WTC11 (cell line): ENCODE measurements at regions not wholly inside any gene's neighbourhood (a gene's known extent, or its start where the extent isn't known, plus 50 kb on each side); places are given as distances from the start of the nearest gene placed in this dataset.
A peak's percentile ranks its signal among the peaks of the same experiment; 100 is the strongest.
"Not testable (repeated sequence)": the region's sequence is repeated elsewhere in the genome, so short reads cannot be mapped to it uniquely, and the experiment has no call there.

Experiments used
- ATAC-seq: fragments of 200-7000 bp; cut with Tn5 transposase; 2 replicates; pipeline ENCODE4 v1.10.0; 2021; ENCODE audit warnings: mild to moderate bottlenecking, moderate library complexity
- CTCF ChIA-PET: fragments of 300-600 bp; sonication (Branson Sonifier 250); formaldehyde crosslinking; loops from one replicate; lab custom pipeline; 2021; ENCODE audit warnings: antibody characterized with exemption; lab: Charles Lee
- POLR2A ChIA-PET: fragments of 350-600 bp; sonication (Branson Sonifier 250); formaldehyde crosslinking; loops from one replicate; lab custom pipeline; 2021; ENCODE audit warnings: antibody characterized with exemption; lab: Charles Lee
- DNase-seq: peaks from one replicate; pipeline ENCODE4 v3.0.0; 2021; ENCODE audit warnings: low spot score
- H3K27ac Mint-ChIP-seq: 2 replicates; pipeline ENCODE4 v1.8.0; 2021; ENCODE audit warnings: mixed read lengths
- H3K27me3 Mint-ChIP-seq: 2 replicates; pipeline ENCODE4 v1.8.0; 2021; ENCODE audit warnings: low read depth, mild to moderate bottlenecking, moderate library complexity, mixed read lengths
- H3K36me3 Mint-ChIP-seq: 2 replicates; pipeline ENCODE4 v1.8.0; 2021; ENCODE audit warnings: mixed read lengths
- H3K4me1 Mint-ChIP-seq: 2 replicates; pipeline ENCODE4 v1.8.0; 2022; ENCODE audit warnings: mixed read lengths
- H3K4me3 Mint-ChIP-seq: 2 replicates; pipeline ENCODE4 v1.8.0; 2021; ENCODE audit warnings: mild to moderate bottlenecking, moderate library complexity, mixed read lengths
- H3K9me3 Mint-ChIP-seq: 2 replicates; pipeline ENCODE4 v1.8.0; 2021; ENCODE audit warnings: mixed read lengths
- CREB1 ChIP-seq: sonication (generic); formaldehyde crosslinking; IDR thresholded peaks from 2 replicates; pipeline ENCODE4 v1.8.0; 2023; ENCODE audit warnings: mild to moderate bottlenecking, missing genetic modification reagents
- FOXP1 ChIP-seq: sonication (generic); formaldehyde crosslinking; IDR thresholded peaks from 2 replicates; pipeline ENCODE4 v1.8.0; 2022; ENCODE audit warnings: missing genetic modification reagents, mild to moderate bottlenecking, moderate library complexity, borderline replicate concordance
- GRHL2 ChIP-seq: fragments of 250-450 bp; sonication (Bioruptor Pico); IDR thresholded peaks from 2 replicates; pipeline ENCODE4 v1.8.0; 2022; ENCODE audit warnings: mild to moderate bottlenecking, moderate library complexity; ENCODE audit not compliant: insufficient replicate concordance, severe bottlenecking
- GTF2I ChIP-seq: fragments of 250-450 bp; sonication (Bioruptor Pico); conservative IDR thresholded peaks from 2 replicates; pipeline ENCODE4 v1.4.0; 2021; ENCODE audit warnings: mild to moderate bottlenecking
- IRF2 ChIP-seq: sonication (generic); formaldehyde crosslinking; IDR thresholded peaks from 2 replicates; pipeline ENCODE4 v1.8.0; 2022; ENCODE audit warnings: low read depth, missing genetic modification reagents, borderline replicate concordance
- JAZF1 ChIP-seq: fragments of 250-450 bp; sonication (Bioruptor Pico); IDR thresholded peaks from 2 replicates; pipeline ENCODE4 v1.9.0; 2021; ENCODE audit warnings: moderate library complexity, mild to moderate bottlenecking, inconsistent platforms
- NR3C1 ChIP-seq: sonication (generic); formaldehyde crosslinking; conservative IDR thresholded peaks from 2 replicates; pipeline ENCODE4 v1.8.1; 2023; ENCODE audit warnings: low read depth, mild to moderate bottlenecking, missing genetic modification reagents
- RORB ChIP-seq: fragments of 250-450 bp; sonication (Bioruptor Pico); IDR thresholded peaks from 2 replicates; pipeline ENCODE4 v1.9.0; 2021; ENCODE audit warnings: mild to moderate bottlenecking
- TEAD1 ChIP-seq: sonication (generic); formaldehyde crosslinking; IDR thresholded peaks from 2 replicates; pipeline ENCODE4 v1.8.0; 2022; ENCODE audit warnings: mild to moderate bottlenecking, missing genetic modification reagents
- ZNF263 ChIP-seq: sonication (generic); formaldehyde crosslinking; IDR thresholded peaks from 2 replicates; pipeline ENCODE4 v1.8.1; 2022; ENCODE audit warnings: low read depth, mild to moderate bottlenecking, moderate library complexity, missing genetic modification reagents
- ZNF423 ChIP-seq: fragments of 250-450 bp; sonication (Bioruptor Pico); IDR thresholded peaks from 2 replicates; pipeline ENCODE4 v2.1.2; 2022; ENCODE audit warnings: mild to moderate bottlenecking, moderate library complexity
- ZNF671 ChIP-seq: fragments of 250-450 bp; sonication (Bioruptor Pico); IDR thresholded peaks from 2 replicates; pipeline ENCODE4 v1.8.0; 2021; ENCODE audit warnings: mild to moderate bottlenecking
- TF ChIP-seq, protein P1 (sequence below): sonication (generic); formaldehyde crosslinking; conservative IDR thresholded peaks from 2 replicates; pipeline ENCODE4 v1.8.1; 2023; ENCODE audit warnings: mild to moderate bottlenecking, low read depth, missing genetic modification reagents, moderate library complexity
- TF ChIP-seq, protein P2 (sequence below): sonication (generic); formaldehyde crosslinking; IDR thresholded peaks from 2 replicates; pipeline ENCODE4 v1.8.0; 2022; ENCODE audit warnings: mild to moderate bottlenecking, missing genetic modification reagents
- TF ChIP-seq, protein P3 (sequence below): sonication (generic); formaldehyde crosslinking; IDR thresholded peaks from 2 replicates; pipeline ENCODE4 v1.8.0; 2023; ENCODE audit warnings: missing genetic modification reagents, mild to moderate bottlenecking, borderline replicate concordance
- TF ChIP-seq, protein P4 (sequence below): fragments of 250-450 bp; sonication (Bioruptor Pico); IDR thresholded peaks from 2 replicates; pipeline ENCODE4 v1.9.0; 2021; ENCODE audit warnings: moderate library complexity, mild to moderate bottlenecking, inconsistent platforms, borderline replicate concordance
- TF ChIP-seq, protein P5 (sequence below): fragments of 250-450 bp; sonication (Bioruptor Pico); IDR thresholded peaks from 2 replicates; pipeline ENCODE4 v1.9.0; 2021; ENCODE audit warnings: mild to moderate bottlenecking

DNA sequence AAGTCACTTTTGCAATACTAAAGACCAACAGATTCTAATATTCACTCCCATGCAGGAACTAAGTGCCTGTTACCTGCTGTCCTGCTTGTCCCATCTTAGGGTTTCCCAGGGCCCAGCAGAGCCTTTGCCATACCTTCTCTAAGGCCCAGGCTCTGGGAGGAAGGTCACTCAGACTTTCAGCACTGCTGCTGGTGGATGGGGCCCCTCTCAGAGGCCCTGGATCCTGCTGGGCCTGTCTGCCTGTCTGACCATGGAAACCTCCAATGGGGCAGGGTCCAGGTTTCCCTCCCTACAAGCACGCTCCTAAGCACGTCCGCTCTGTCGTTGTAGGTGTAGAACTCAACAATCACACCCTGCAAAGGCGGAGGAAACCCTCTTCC is 75.1 kb downstream of the RRM2 start:
- H3K4me1 Mint-ChIP-seq, result no peaks in the 10 kb centered on the region
- no peak for ATAC-seq
- ChIA-PET POLR2A (no interaction called here), CTCF (no interaction called here)
- H3K36me3 Mint-ChIP-seq, result peaks cover 30% of the 10 kb centered on the region
- H3K27ac Mint-ChIP-seq, result no peak overlapping the region
- H3K4me3 Mint-ChIP-seq, result no peak overlapping the region
- peaks cover 15% of the 10 kb centered on the region for H3K9me3 Mint-ChIP-seq
- no peak for DNase-seq
- peaks cover 7% of the 10 kb centered on the region; the same call in 1 of the 2 replicates for H3K27me3 Mint-ChIP-seq
- TF ChIP-seq ZNF671 (CRISPR knock-in tag) (no peak), CREB1 (CRISPR knock-in tag) (no peak), NR3C1 (CRISPR knock-in tag) (no peak)
- TF ChIP-seq, protein P1, sequence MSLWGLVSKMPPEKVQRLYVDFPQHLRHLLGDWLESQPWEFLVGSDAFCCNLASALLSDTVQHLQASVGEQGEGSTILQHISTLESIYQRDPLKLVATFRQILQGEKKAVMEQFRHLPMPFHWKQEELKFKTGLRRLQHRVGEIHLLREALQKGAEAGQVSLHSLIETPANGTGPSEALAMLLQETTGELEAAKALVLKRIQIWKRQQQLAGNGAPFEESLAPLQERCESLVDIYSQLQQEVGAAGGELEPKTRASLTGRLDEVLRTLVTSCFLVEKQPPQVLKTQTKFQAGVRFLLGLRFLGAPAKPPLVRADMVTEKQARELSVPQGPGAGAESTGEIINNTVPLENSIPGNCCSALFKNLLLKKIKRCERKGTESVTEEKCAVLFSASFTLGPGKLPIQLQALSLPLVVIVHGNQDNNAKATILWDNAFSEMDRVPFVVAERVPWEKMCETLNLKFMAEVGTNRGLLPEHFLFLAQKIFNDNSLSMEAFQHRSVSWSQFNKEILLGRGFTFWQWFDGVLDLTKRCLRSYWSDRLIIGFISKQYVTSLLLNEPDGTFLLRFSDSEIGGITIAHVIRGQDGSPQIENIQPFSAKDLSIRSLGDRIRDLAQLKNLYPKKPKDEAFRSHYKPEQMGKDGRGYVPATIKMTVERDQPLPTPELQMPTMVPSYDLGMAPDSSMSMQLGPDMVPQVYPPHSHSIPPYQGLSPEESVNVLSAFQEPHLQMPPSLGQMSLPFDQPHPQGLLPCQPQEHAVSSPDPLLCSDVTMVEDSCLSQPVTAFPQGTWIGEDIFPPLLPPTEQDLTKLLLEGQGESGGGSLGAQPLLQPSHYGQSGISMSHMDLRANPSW (CRISPR knock-in tag), result no peak
- TF ChIP-seq, protein P2, sequence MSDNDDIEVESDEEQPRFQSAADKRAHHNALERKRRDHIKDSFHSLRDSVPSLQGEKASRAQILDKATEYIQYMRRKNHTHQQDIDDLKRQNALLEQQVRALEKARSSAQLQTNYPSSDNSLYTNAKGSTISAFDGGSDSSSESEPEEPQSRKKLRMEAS (CRISPR knock-in tag), result no peak

DNA sequence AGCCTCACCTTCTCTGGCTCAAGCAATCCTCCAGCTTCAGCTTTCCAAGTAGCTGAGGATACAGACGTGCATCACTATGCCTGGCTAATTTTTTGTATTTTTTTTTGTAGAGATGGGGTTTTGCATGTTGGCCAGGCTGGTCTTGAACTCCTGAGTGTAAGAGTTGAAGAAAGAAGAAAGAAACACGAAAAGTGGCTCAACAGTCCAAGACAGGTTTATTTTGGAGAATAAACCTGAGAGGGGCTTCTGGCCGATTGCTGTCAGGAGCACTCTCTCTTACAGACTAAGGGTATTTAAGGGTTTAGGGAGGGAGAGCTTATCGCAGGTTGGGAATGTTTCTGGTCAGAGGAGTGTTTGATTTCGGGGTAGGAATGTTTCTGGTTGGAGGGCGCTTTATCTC is 75.9 kb downstream of the RRM2 start:
- CTCF ChIA-PET, H3K27ac Mint-ChIP-seq, H3K4me3 Mint-ChIP-seq, ATAC-seq, H3K27me3 Mint-ChIP-seq, DNase-seq, POLR2A ChIA-PET, H3K4me1 Mint-ChIP-seq: not testable (repeated sequence)
- 0 out of 2 replicates have a peak, but pooled peaks have one; percentile 8 for TF ChIP-seq GTF2I (CRISPR knock-in tag)
- Mint-ChIP-seq H3K9me3 (peaks cover 15% of the 10 kb centered on the region), H3K36me3 (peaks cover 30% of the 10 kb centered on the region)

DNA sequence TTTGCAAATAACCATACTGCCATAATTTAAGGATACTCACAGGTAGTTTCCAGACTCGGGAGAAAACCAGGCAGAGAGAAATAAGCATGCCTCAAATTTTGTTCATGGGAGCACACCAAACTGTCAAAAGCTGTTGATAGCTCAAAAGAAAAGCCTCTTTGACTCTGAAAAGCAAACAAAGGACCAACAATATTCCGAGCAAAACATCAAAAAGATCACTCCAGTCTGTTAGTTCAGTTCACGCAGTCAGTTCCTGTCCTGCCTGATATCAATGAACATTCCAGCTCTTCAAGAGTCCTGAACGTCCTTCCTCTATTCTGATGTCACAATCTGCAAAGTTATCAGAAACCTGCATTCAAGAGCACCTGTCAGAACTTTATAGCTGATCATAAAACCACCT is 78.7 kb downstream of the RRM2 start:
- Mint-ChIP-seq H3K9me3 (peaks cover 15% of the 10 kb centered on the region), H3K27ac (no peak overlapping the region), H3K36me3 (peaks cover 29% of the 10 kb centered on the region), H3K4me1 (no peaks in the 10 kb centered on the region), H3K27me3 (peaks cover 7% of the 10 kb centered on the region; the same call in 1 of the 2 replicates), H3K4me3 (no peak overlapping the region)
- ATAC-seq, result no peak
- POLR2A ChIA-PET, result interaction anchor here (0.6 kb wide), 1 partner anchor 1061 kb away, joined by 3 read pairs; no protein-coding TSS in a partner anchor
- DNase-seq, result no peak
- CTCF ChIA-PET, result no interaction called here
- TF ChIP-seq, protein P3, sequence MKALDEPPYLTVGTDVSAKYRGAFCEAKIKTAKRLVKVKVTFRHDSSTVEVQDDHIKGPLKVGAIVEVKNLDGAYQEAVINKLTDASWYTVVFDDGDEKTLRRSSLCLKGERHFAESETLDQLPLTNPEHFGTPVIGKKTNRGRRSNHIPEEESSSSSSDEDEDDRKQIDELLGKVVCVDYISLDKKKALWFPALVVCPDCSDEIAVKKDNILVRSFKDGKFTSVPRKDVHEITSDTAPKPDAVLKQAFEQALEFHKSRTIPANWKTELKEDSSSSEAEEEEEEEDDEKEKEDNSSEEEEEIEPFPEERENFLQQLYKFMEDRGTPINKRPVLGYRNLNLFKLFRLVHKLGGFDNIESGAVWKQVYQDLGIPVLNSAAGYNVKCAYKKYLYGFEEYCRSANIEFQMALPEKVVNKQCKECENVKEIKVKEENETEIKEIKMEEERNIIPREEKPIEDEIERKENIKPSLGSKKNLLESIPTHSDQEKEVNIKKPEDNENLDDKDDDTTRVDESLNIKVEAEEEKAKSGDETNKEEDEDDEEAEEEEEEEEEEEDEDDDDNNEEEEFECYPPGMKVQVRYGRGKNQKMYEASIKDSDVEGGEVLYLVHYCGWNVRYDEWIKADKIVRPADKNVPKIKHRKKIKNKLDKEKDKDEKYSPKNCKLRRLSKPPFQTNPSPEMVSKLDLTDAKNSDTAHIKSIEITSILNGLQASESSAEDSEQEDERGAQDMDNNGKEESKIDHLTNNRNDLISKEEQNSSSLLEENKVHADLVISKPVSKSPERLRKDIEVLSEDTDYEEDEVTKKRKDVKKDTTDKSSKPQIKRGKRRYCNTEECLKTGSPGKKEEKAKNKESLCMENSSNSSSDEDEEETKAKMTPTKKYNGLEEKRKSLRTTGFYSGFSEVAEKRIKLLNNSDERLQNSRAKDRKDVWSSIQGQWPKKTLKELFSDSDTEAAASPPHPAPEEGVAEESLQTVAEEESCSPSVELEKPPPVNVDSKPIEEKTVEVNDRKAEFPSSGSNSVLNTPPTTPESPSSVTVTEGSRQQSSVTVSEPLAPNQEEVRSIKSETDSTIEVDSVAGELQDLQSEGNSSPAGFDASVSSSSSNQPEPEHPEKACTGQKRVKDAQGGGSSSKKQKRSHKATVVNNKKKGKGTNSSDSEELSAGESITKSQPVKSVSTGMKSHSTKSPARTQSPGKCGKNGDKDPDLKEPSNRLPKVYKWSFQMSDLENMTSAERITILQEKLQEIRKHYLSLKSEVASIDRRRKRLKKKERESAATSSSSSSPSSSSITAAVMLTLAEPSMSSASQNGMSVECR (CRISPR knock-in tag), result no peak
- no peak for TF ChIP-seq TEAD1 (CRISPR knock-in tag)
- TF ChIP-seq, protein P4, sequence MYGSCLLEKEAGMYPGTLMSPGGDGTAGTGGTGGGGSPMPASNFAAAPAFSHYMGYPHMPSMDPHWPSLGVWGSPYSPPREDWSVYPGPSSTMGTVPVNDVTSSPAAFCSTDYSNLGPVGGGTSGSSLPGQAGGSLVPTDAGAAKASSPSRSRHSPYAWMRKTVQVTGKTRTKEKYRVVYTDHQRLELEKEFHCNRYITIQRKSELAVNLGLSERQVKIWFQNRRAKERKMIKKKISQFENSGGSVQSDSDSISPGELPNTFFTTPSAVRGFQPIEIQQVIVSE, result no peak
- no peak for TF ChIP-seq CREB1 (CRISPR knock-in tag)
- TF ChIP-seq GRHL2 (CRISPR knock-in tag), result no peak
- no peak for TF ChIP-seq RORB (CRISPR knock-in tag)
- TF ChIP-seq, protein P1 (CRISPR knock-in tag), result no peak
- TF ChIP-seq FOXP1 (CRISPR knock-in tag), result no peak
- no peak for TF ChIP-seq ZNF423 (CRISPR knock-in tag)
- no peak for TF ChIP-seq ZNF263 (CRISPR knock-in tag)
- TF ChIP-seq JAZF1 (CRISPR knock-in tag), result no peak
- TF ChIP-seq, protein P5, sequence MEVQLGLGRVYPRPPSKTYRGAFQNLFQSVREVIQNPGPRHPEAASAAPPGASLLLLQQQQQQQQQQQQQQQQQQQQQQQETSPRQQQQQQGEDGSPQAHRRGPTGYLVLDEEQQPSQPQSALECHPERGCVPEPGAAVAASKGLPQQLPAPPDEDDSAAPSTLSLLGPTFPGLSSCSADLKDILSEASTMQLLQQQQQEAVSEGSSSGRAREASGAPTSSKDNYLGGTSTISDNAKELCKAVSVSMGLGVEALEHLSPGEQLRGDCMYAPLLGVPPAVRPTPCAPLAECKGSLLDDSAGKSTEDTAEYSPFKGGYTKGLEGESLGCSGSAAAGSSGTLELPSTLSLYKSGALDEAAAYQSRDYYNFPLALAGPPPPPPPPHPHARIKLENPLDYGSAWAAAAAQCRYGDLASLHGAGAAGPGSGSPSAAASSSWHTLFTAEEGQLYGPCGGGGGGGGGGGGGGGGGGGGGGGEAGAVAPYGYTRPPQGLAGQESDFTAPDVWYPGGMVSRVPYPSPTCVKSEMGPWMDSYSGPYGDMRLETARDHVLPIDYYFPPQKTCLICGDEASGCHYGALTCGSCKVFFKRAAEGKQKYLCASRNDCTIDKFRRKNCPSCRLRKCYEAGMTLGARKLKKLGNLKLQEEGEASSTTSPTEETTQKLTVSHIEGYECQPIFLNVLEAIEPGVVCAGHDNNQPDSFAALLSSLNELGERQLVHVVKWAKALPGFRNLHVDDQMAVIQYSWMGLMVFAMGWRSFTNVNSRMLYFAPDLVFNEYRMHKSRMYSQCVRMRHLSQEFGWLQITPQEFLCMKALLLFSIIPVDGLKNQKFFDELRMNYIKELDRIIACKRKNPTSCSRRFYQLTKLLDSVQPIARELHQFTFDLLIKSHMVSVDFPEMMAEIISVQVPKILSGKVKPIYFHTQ (CRISPR knock-in tag), result no peak
- no peak for TF ChIP-seq IRF2 (CRISPR knock-in tag)
